SK-N-SH (cell line): ENCODE measurements at regions not wholly inside any gene's neighbourhood (a gene's known extent, or its start where the extent isn't known, plus 50 kb on each side); places are given as distances from the start of the nearest gene placed in this dataset.

Experiments
- CTCF ChIA-PET: fragments of 300-600, 350-600 bp; formaldehyde crosslinking; extraction: SDS; loops from one replicate; lab custom pipeline; 2021; lab: Yijun Ruan, JAX
- POLR2A ChIA-PET: fragments of 350-600 bp; sonication (Branson Sonifier 250); formaldehyde crosslinking; extraction: SDS; loops from one replicate; lab custom pipeline; 2020; ENCODE audit warnings: antibody characterized with exemption, inconsistent platforms; lab: Yijun Ruan, JAX
- DNase-seq: peaks from one replicate; pipeline ENCODE4 v3.0.0; 2012
- H2AFZ ChIP-seq: fragments of 200-600 bp; sonication (generic); 2 replicates; pipeline ENCODE4 v1.8.1; 2016; ENCODE audit warnings: antibody characterized with exemption, mild to moderate bottlenecking, low read depth
- H3F3A ChIP-seq: fragments of 200-600 bp; sonication (generic); replicated peaks from 2 replicates; pipeline ENCODE3; 2016; ENCODE audit warnings: antibody characterized with exemption, mild to moderate bottlenecking; ENCODE audit not compliant: insufficient read depth
- H3K27ac ChIP-seq, 2 experiments: fragments of 200-500 bp in 1 of 2; fragments of 200-600 bp in 1 of 2; sonication (Bioruptor generic) in 1 of 2; sonication (generic), shearing (Covaris generic) in 1 of 2; 2 replicates each; pipeline versions ENCODE4 v1.5.1 to v1.6.1; 2014 to 2016; ENCODE audit warnings: low read depth in 2 of 2, inconsistent platforms in 1 of 2, low read length in 1 of 2, mild to moderate bottlenecking in 1 of 2, mixed read lengths in 1 of 2
- H3K27me3 ChIP-seq: fragments of 200-600 bp; sonication (generic), shearing (Covaris generic); 2 replicates; pipeline ENCODE4 v1.6.1; 2016; ENCODE audit warnings: mixed run types; ENCODE audit not compliant: insufficient read depth
- H3K36me3 ChIP-seq, 2 experiments: fragments of 200-500 bp in 1 of 2; fragments of 200-600 bp in 1 of 2; sonication (Bioruptor generic) in 1 of 2; sonication (generic) in 1 of 2; replicated peaks in 1 of 2; 2 replicates each; pipeline versions ENCODE3 to v1.5.1; 2014 to 2016; ENCODE audit warnings: low read length in 1 of 2, mild to moderate bottlenecking in 1 of 2; ENCODE audit not compliant: insufficient read depth in 2 of 2, control insufficient read depth in 1 of 2
- H3K4me1 ChIP-seq, 2 experiments: fragments of 200-500 bp in 1 of 2; fragments of 200-600 bp in 1 of 2; sonication (Bioruptor generic) in 1 of 2; sonication (generic), shearing (Covaris generic) in 1 of 2; 2 replicates each; pipeline versions ENCODE4 v1.5.1 to v1.6.1; 2014 to 2016; ENCODE audit warnings: low read depth in 1 of 2, low read length in 1 of 2, mixed run types in 1 of 2; ENCODE audit not compliant: insufficient read depth in 2 of 2, control insufficient read depth in 1 of 2
- H3K4me2 ChIP-seq: fragments of 200-600 bp; sonication (generic), shearing (Covaris generic); 2 replicates; pipeline ENCODE4 v1.6.1; 2017; ENCODE audit warnings: mixed run types
- H3K4me3 ChIP-seq, 2 experiments: fragments of 200-500 bp in 1 of 2; fragments of 200-600 bp in 1 of 2; sonication (Bioruptor generic) in 1 of 2; sonication (generic), shearing (Covaris generic) in 1 of 2; 2 replicates each; pipeline versions ENCODE4 v1.5.1 to v1.8.1; 2014 to 2016; ENCODE audit warnings: low read depth in 2 of 2, inconsistent platforms in 1 of 2, low read length in 1 of 2, mild to moderate bottlenecking in 1 of 2, mixed read lengths in 1 of 2, moderate library complexity in 1 of 2
- H3K79me2 ChIP-seq: fragments of 200-600 bp; sonication (generic); 2 replicates; pipeline ENCODE4 v1.8.1; 2017; ENCODE audit warnings: mild to moderate bottlenecking; ENCODE audit not compliant: insufficient read depth
- H3K9ac ChIP-seq: fragments of 200-600 bp; sonication (generic); 2 replicates; pipeline ENCODE4 v1.6.1; 2017; ENCODE audit warnings: mixed run types
- H3K9me2 ChIP-seq: fragments of 200-600 bp; sonication (generic); 2 replicates; pipeline ENCODE4 v1.6.1; 2017; ENCODE audit warnings: mixed run types
- H3K9me3 ChIP-seq: fragments of 200-600 bp; sonication (generic); 2 replicates; pipeline ENCODE4 v1.6.1; 2017; ENCODE audit warnings: mixed run types, mild to moderate bottlenecking, moderate library complexity
- H4K20me1 ChIP-seq: fragments of 200-600 bp; sonication (generic); 2 replicates; pipeline ENCODE4 v1.6.1; 2017; ENCODE audit warnings: mild to moderate bottlenecking, mixed run types; ENCODE audit not compliant: insufficient read depth
- CTCF ChIP-seq: fragments of 200-600 bp; sonication (generic); IDR thresholded peaks from 2 replicates; pipeline ENCODE4 v1.6.1; 2017; ENCODE audit warnings: antibody characterized with exemption, mild to moderate bottlenecking, moderate library complexity
- EP300 ChIP-seq, 2 experiments: IDR thresholded peaks; 2 replicates each; pipeline versions ENCODE4 v1.4.0 to v1.6.1; 2012; ENCODE audit warnings: borderline replicate concordance in 1 of 2, low read depth in 1 of 2, low read length in 1 of 2
- EZH2phosphoT487 ChIP-seq: fragments of 200-600 bp; sonication (generic); IDR thresholded peaks from 2 replicates; pipeline ENCODE4 v1.6.1; 2017; ENCODE audit warnings: low read depth, mixed run types, mild to moderate bottlenecking, antibody characterized with exemption, moderate library complexity, borderline replicate concordance
- FOXM1 ChIP-seq: IDR thresholded peaks from 2 replicates; pipeline ENCODE4 v1.4.0; 2012; ENCODE audit warnings: low read depth, mild to moderate bottlenecking
- GATA2 ChIP-seq: sonication (generic); formaldehyde crosslinking; IDR thresholded peaks from 2 replicates; pipeline ENCODE4 v1.5.0; 2020; ENCODE audit warnings: mild to moderate bottlenecking, missing genetic modification reagents
- IRF3 ChIP-seq: fragments of 150-350 bp; IDR thresholded peaks from 2 replicates; pipeline ENCODE4 v1.6.1; 2016; ENCODE audit warnings: mild to moderate bottlenecking, low read depth, low read length
- JUND ChIP-seq: IDR thresholded peaks from 2 replicates; pipeline ENCODE4 v1.4.0; 2012
- MXI1 ChIP-seq: IDR thresholded peaks from 2 replicates; pipeline ENCODE4 v1.6.1; 2012; ENCODE audit warnings: mild to moderate bottlenecking, low read depth, low read length, improper control_type of control experiment
- NFIC ChIP-seq: IDR thresholded peaks from 2 replicates; pipeline ENCODE4 v1.4.0; 2012; ENCODE audit warnings: borderline replicate concordance
- PBX3 ChIP-seq: IDR thresholded peaks from 2 replicates; pipeline ENCODE4; 2012
- REST ChIP-seq: IDR thresholded peaks from 2 replicates; pipeline ENCODE4 v1.6.1; 2012; ENCODE audit warnings: mild to moderate bottlenecking, low read depth, low read length, moderate library complexity
- RFX5 ChIP-seq: IDR thresholded peaks from 2 replicates; pipeline ENCODE4 v1.6.1; 2012; ENCODE audit warnings: mild to moderate bottlenecking, improper control_type of control experiment, low read length
- RXRA ChIP-seq: IDR thresholded peaks from 2 replicates; pipeline ENCODE4 v1.4.0; 2012; ENCODE audit warnings: low read depth, mild to moderate bottlenecking, borderline replicate concordance
- TAF1 ChIP-seq: IDR thresholded peaks from 2 replicates; pipeline ENCODE4 v1.6.1; 2012; ENCODE audit warnings: low read depth, mild to moderate bottlenecking, low read length, moderate library complexity, borderline replicate concordance
- TEAD4 ChIP-seq: IDR thresholded peaks from 2 replicates; pipeline ENCODE4 v1.4.0; 2012; ENCODE audit warnings: mild to moderate bottlenecking, borderline replicate concordance; ENCODE audit not compliant: insufficient read depth
- USF2 ChIP-seq: fragments of 150-350 bp; IDR thresholded peaks from 2 replicates; pipeline ENCODE4 v1.6.1; 2017; ENCODE audit warnings: antibody characterized with exemption, low read length, low read depth, borderline replicate concordance
- WGBS: methylation state at CpG from one replicate; pipeline ENCODE4 v1.1.6; 2017; ENCODE audit warnings: low lambda C conversion rate; 5-methylcytosine and 5-hydroxymethylcytosine counted together

- Histone ChIP-seq H3K79me2 (no peaks in the 10 kb centered on the region), H3K36me3 (no peaks in the 10 kb centered on the region), H2AFZ (no peak overlapping the region), H3K9ac (no peak overlapping the region), H3K4me2 (no peak overlapping the region), H3F3A (no peaks in the 10 kb centered on the region), H3K9me2 (no peaks in the 10 kb centered on the region), H3K9me3 (no peaks in the 10 kb centered on the region), H3K4me3 (no peak overlapping the region), H4K20me1 (no peaks in the 10 kb centered on the region), H3K27ac (no peak overlapping the region), H3K27me3 (no peaks in the 10 kb centered on the region), H3K4me1 (no peaks in the 10 kb centered on the region)
- POLR2A ChIA-PET, result no interaction called here
- no peak for DNase-seq
- WGBS, result 55% methylated on average over 1 of the region's 1 CpG
- CTCF ChIA-PET, result no interaction called here
- TF ChIP-seq RFX5, result no peak
- no peak for TF ChIP-seq REST
- no peak for TF ChIP-seq FOXM1
- TF ChIP-seq NFIC, result no peak
- no peak for TF ChIP-seq IRF3
- no peak for TF ChIP-seq MXI1
- no peak for TF ChIP-seq TEAD4
- TF ChIP-seq USF2, result no peak
- TF ChIP-seq PBX3, result no peak
- no peak for TF ChIP-seq TAF1
- TF ChIP-seq EP300 (IDR thresholded peaks at IDR 0.05; ENCODE audit: borderline replicate concordance in 1 of 2, low read depth in 1 of 2, low read length in 1 of 2), result no peak
- no peak for TF ChIP-seq EZH2phosphoT487
- no peak for TF ChIP-seq GATA2 (CRISPR knock-in tag)
- no peak for TF ChIP-seq CTCF
- TF ChIP-seq RXRA, result no peak
- no peak for TF ChIP-seq JUND
Measured at GRCh38 chr3:145737952-145738351, 423.0 kb downstream of the PLOD2 start.
